Naive thymus-derived CD8-positive, alpha-beta T cell (primary cell): ENCODE measurements at regions not wholly inside any gene's neighbourhood (a gene's known extent, or its start where the extent isn't known, plus 50 kb on each side); places are given as distances from the start of the nearest gene placed in this dataset.

ENCODE experiments used
- ATAC-seq, 2 donors: fragments of 150-1000 bp; cut with Tn5 transposase in 1 of 2; sonication (Bioruptor Pico), chemical (Tn5 transposase) in 1 of 2; 1 replicate in 1 of 2; 2 replicates in 1 of 2; pipeline ENCODE4 v1.10.0; 2021; ENCODE audit warnings: mild to moderate bottlenecking in 2 of 2, moderate library complexity in 2 of 2
- POLR2A ChIA-PET: fragments of 350-600 bp; sonication (Branson Sonifier 250); formaldehyde crosslinking; loops from one replicate; lab custom pipeline; 2021; ENCODE audit warnings: antibody characterized with exemption; lab: Charles Lee
- DNase-seq, 10 donors: peaks; one replicate each; pipeline versions ENCODE4 v3.0.0 to v3.0.0-alpha.2; 2020 to 2022
- H3K27ac Mint-ChIP-seq, 10 donors: one replicate each; pipeline ENCODE4 v1.8.0; 2020 to 2022; ENCODE audit warnings: mild to moderate bottlenecking in 10 of 10, mixed read lengths in 10 of 10, moderate library complexity in 4 of 10, inconsistent platforms in 1 of 10
- H3K27me3 Mint-ChIP-seq, 5 donors: one replicate each; pipeline ENCODE4 v1.8.0; 2021 to 2022; ENCODE audit warnings: mixed read lengths in 5 of 5
- H3K36me3 Mint-ChIP-seq, 3 donors: one replicate each; pipeline ENCODE4 v1.8.0; 2020 to 2022; ENCODE audit warnings: mixed read lengths in 3 of 3, mild to moderate bottlenecking in 2 of 3, inconsistent platforms in 1 of 3
- H3K4me1 Mint-ChIP-seq, 4 donors: one replicate each; pipeline ENCODE4 v1.8.0; 2021 to 2022; ENCODE audit warnings: mixed read lengths in 4 of 4
- H3K4me3 Mint-ChIP-seq, 10 donors: one replicate each; pipeline ENCODE4 v1.8.0; 2020 to 2022; ENCODE audit warnings: mild to moderate bottlenecking in 10 of 10, mixed read lengths in 10 of 10, moderate library complexity in 6 of 10, inconsistent platforms in 1 of 10
- H3K9me3 Mint-ChIP-seq, 9 donors: one replicate each; pipeline ENCODE4 v1.8.0; 2020 to 2022; ENCODE audit warnings: mixed read lengths in 9 of 9, mild to moderate bottlenecking in 3 of 9, inconsistent platforms in 1 of 9, moderate library complexity in 1 of 9

DNA sequence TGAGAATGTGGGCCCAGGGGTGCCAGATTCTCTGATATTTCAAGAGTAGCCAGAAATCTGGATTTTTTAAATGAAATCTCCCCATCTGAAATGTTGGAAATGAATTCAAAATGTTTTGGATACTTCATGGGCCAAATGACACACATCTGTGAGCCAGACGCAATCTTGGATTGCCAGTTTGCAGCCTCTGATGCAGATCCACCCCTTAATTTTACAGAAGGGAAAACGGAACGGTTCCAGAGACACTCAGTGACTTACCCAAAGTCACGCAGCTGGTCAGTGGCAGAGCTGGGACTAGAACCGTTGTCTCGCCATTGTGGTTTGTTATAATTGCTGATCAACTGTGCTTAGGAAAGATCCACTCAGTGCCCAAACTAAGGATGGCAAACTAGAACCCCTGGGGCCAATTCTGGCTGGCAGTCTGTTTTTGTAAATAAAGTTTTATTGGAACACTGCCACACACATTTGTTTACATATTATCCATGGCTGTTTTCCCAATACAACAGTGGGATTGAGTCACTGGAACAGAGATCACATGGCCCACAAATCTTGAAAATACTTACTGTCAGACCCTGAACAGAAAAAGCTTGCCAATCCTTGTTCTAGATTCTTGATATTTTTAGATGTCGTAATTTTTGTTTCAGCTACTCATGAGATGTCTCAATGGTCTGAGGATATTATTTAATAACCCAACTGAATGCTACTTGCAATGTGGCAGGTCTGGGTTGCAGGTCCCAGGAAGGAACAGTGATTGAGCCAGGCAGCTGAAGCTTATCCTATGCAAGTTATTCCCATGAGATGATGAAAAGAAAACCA is 143.8 kb downstream of the AXIN2 start:
- Mint-ChIP-seq H3K9me3 (peaks cover 0 to 2% (median 0%) of the 10 kb centered on the region in 9 donors), H3K4me3 (no peak overlapping the region), H3K27ac (no peak overlapping the region), H3K4me1 (peaks cover 0 to 2% (median 0%) of the 10 kb centered on the region in 4 donors), H3K27me3 (peaks cover 0 to 8% (median 0%) of the 10 kb centered on the region in 5 donors), H3K36me3 (no peaks in the 10 kb centered on the region)
- no peak for ATAC-seq
- POLR2A ChIA-PET, result no interaction called here
- DNase-seq, result no peak

GRCh38 chr17:65415991-65416390 is 145.5 kb downstream of the AXIN2 start:
- H3K9me3 Mint-ChIP-seq, result peaks cover 0 to 5% (median 0%) of the 10 kb centered on the region in 9 donors
- H3K4me1 Mint-ChIP-seq, result peaks cover 0 to 2% (median 0%) of the 10 kb centered on the region in 4 donors

DNA sequence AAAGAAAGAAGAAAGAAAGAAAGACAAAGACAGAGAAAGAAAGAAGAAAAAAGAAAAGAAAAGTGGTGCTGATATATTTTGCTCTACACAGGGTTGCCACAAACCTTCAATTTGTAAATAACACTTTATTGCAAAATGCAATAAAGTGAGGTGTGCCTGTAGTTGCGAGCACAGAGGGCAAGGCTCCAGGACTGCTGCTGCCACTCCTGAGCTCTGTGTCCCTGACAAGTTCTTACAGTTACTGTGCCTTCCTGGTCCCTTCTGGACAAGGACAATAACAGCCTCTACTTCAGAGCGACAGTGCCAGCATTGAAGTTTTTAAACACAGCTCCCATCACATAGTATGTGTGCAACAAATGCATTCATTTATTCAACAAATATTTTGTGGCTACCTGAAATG is 148.1 kb downstream of the AXIN2 start:
- Mint-ChIP-seq H3K36me3 (peaks cover 0 to 6% (median 0%) of the 10 kb centered on the region in 3 donors), H3K4me1 (peaks cover 0 to 2% (median 0%) of the 10 kb centered on the region in 4 donors), H3K27me3 (peaks cover 0 to 5% (median 0%) of the 10 kb centered on the region in 5 donors), H3K9me3 (peaks cover 0 to 5% (median 0%) of the 10 kb centered on the region in 9 donors), H3K4me3 (no peak overlapping the region), H3K27ac (peak overlapping the region in 1 of 10 donors; percentile 11)
- ATAC-seq, result no peak
- DNase-seq, result no peak
- POLR2A ChIA-PET, result no interaction called here

More at GRCh38 chr17:65415991-65416390, 145.5 kb downstream of the AXIN2 start:
- peaks cover 0 to 7% (median 0%) of the 10 kb centered on the region in 5 donors for H3K27me3 Mint-ChIP-seq
- no peak overlapping the region for H3K4me3 Mint-ChIP-seq
- no peak overlapping the region for H3K27ac Mint-ChIP-seq
- ATAC-seq (no peak), DNase-seq (no peak)
- H3K36me3 Mint-ChIP-seq, result peaks cover 0 to 2% (median 0%) of the 10 kb centered on the region in 3 donors
- POLR2A ChIA-PET, result no interaction called here

DNA sequence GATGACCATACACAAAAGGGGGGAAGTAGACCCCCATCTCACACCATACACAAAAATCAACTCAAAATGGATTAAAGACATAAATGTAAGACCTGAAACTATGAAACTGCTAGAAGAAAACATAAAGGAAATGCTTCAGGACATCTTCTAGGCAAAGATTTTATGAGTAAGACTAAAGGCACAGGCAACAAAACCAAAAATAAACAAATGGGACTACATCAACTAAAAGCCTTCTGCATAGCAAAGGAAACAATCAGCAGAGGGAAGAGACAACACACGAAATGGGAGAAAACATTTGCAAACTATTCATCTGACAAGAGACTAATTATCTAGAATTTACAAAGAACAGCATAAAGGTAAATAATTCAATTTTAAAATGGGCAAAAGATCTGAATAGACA is 152.1 kb downstream of the AXIN2 start:
- Mint-ChIP-seq H3K4me3 (no peak overlapping the region), H3K4me1 (peaks cover 0 to 1% (median 0%) of the 10 kb centered on the region in 4 donors), H3K27ac (no peak overlapping the region), H3K36me3 (peaks cover 0 to 6% (median 0%) of the 10 kb centered on the region in 3 donors), H3K27me3 (peaks cover 0 to 4% (median 0%) of the 10 kb centered on the region in 5 donors), H3K9me3 (peaks cover 0 to 5% (median 0%) of the 10 kb centered on the region in 9 donors)
- POLR2A ChIA-PET, result no interaction called here
- ATAC-seq (no peak), DNase-seq (no peak)

DNA sequence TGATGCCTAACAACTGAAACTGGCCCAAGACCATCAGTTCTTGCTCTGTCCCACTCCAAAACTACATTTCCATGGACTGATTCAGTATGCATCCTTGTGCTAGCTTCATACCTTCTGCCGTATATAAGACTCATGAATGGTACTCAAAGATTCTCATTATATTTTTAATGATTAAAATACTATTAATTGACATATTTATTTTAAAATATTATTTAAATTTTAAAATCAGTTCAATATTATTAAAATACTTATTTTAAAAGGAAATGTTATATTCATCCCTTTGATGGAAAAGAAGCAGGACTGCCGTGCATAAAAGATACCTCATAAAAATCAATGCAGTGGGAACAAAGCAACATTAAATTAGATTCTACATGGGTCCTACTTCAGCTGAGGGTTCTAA is 153.4 kb downstream of the AXIN2 start:
- Mint-ChIP-seq H3K4me1 (peaks cover 0 to 2% (median 0%) of the 10 kb centered on the region in 4 donors), H3K36me3 (peaks cover 0 to 6% (median 0%) of the 10 kb centered on the region in 3 donors), H3K9me3 (peaks cover 0 to 5% (median 0%) of the 10 kb centered on the region in 9 donors), H3K27ac (no peak overlapping the region), H3K4me3 (no peak overlapping the region), H3K27me3 (peaks cover 0 to 8% (median 4%) of the 10 kb centered on the region in 5 donors)
- POLR2A ChIA-PET, result no interaction called here
- ATAC-seq (no peak), DNase-seq (no peak)

- Mint-ChIP-seq H3K4me1 (peaks cover 0 to 4% (median 2%) of the 10 kb centered on the region in 4 donors), H3K36me3 (peaks cover 0 to 6% (median 0%) of the 10 kb centered on the region in 3 donors), H3K27ac (no peak overlapping the region), H3K4me3 (no peak overlapping the region), H3K27me3 (peaks cover under 1 to 8% (median 4%) of the 10 kb centered on the region in 5 donors), H3K9me3 (peaks cover 0 to 5% (median 0%) of the 10 kb centered on the region in 9 donors)
- POLR2A ChIA-PET, result interaction anchor here (0.7 kb wide), 1 partner anchor 182 kb away, joined by 3 read pairs; no protein-coding TSS in a partner anchor
- DNase-seq (no peak), ATAC-seq (no peak)
These were observed 154.4 kb downstream of the AXIN2 start for GRCh38 chr17:65407017-65407416.

- peaks cover 1 to 9% (median 4%) of the 10 kb centered on the region in 5 donors for H3K27me3 Mint-ChIP-seq
These were observed 154.9 kb downstream of the AXIN2 start for GRCh38 chr17:65406552-65406951.

DNA sequence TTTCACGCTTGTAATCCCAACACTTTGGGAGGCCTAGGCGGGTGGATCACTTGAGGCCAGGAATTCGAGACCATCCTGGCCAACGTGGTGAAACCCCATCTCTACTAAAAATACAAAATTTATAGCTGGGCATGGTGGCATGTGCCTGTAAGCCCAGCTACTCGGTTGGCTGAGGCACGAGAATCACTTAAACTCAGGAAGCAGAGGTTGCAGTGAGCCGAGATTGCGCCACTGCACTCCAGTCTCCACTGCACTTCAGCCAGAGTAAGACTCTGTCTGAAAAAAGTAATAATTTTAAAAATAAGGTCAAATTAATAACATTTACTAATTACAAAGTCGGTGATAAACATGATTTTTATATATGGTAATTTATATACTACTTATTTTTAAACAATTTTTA is 155.9 kb downstream of the AXIN2 start:
- DNase-seq (no peak), ATAC-seq (no peak)
- H3K9me3 Mint-ChIP-seq, result no peaks in the 10 kb centered on the region
- POLR2A ChIA-PET, result no interaction called here
- H3K27me3 Mint-ChIP-seq, result peaks cover 1 to 19% (median 8%) of the 10 kb centered on the region in 5 donors
- H3K4me1 Mint-ChIP-seq, result peaks cover 0 to 8% (median 4%) of the 10 kb centered on the region in 4 donors
- no peak overlapping the region for H3K27ac Mint-ChIP-seq
- H3K4me3 Mint-ChIP-seq, result no peak overlapping the region
- H3K36me3 Mint-ChIP-seq, result peaks cover 0 to 4% (median 0%) of the 10 kb centered on the region in 3 donors

More at GRCh38 chr17:65406552-65406951, 154.9 kb downstream of the AXIN2 start:
- ATAC-seq (no peak), DNase-seq (no peak)
- Mint-ChIP-seq H3K9me3 (peaks cover 0 to 4% (median 0%) of the 10 kb centered on the region in 9 donors), H3K4me1 (peaks cover 0 to 7% (median 2%) of the 10 kb centered on the region in 4 donors), H3K27ac (no peak overlapping the region), H3K36me3 (peaks cover 0 to 4% (median 0%) of the 10 kb centered on the region in 3 donors), H3K4me3 (no peak overlapping the region)
- POLR2A ChIA-PET, result interaction anchor here (0.7 kb wide), 1 partner anchor 182 kb away, joined by 3 read pairs; no protein-coding TSS in a partner anchor

DNA sequence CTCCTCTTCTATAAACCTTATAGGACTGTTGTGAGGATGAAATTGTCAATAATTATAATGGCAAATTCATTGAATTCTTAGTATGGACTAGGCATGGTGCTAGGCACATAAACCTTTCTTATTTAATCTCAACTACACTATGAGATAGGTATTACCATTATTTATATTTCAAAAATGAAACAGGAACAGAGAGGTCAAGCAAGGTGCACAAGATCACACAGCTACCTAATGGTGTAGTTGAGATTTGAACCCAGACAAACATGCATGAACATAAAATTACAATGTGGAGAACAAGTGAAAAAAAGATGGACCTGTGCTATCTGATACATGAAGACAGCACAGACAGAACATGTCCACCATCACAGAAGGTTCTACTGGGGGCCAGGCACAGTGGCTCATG is 156.7 kb downstream of the AXIN2 start:
- H3K36me3 Mint-ChIP-seq, result peaks cover 0 to under 1% (median 0%) of the 10 kb centered on the region in 3 donors
- no peaks in the 10 kb centered on the region for H3K9me3 Mint-ChIP-seq
- no peak overlapping the region for H3K4me3 Mint-ChIP-seq
- no peak for ATAC-seq
- POLR2A ChIA-PET, result no interaction called here
- H3K27me3 Mint-ChIP-seq, result peaks cover 1 to 24% (median 10%) of the 10 kb centered on the region in 5 donors
- peaks cover 0 to 8% (median 4%) of the 10 kb centered on the region in 4 donors for H3K4me1 Mint-ChIP-seq
- H3K27ac Mint-ChIP-seq, result no peak overlapping the region
- no peak for DNase-seq

DNA sequence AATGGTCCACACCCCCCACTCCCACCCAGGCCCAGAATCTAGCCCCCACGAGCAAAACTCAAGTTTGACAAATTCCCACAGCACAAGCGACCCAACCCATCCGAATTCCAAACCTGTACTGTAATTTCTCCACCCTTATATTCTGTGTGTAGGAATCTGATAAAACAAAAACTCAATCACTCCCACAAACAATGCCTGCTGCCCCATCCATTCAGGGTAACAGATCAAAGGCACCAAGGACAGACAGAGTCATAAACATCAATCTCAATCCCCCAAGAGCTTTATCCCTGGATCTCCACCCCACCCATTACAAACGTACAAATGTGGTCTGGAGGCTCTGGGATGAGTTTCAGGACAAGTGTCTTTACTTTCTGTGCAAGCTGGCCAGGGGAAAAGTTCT is 157.8 kb downstream of the AXIN2 start:
- no peak overlapping the region for H3K4me3 Mint-ChIP-seq
- no peak for ATAC-seq
- no peak for DNase-seq
- POLR2A ChIA-PET, result no interaction called here
- no peaks in the 10 kb centered on the region for H3K36me3 Mint-ChIP-seq
- no peak overlapping the region for H3K27ac Mint-ChIP-seq
- H3K27me3 Mint-ChIP-seq, result peaks cover 1 to 24% (median 10%) of the 10 kb centered on the region in 5 donors
- no peaks in the 10 kb centered on the region for H3K9me3 Mint-ChIP-seq
- H3K4me1 Mint-ChIP-seq, result peaks cover 0 to 8% (median 4%) of the 10 kb centered on the region in 4 donors

- POLR2A ChIA-PET, result no interaction called here
- Mint-ChIP-seq H3K36me3 (no peaks in the 10 kb centered on the region), H3K9me3 (no peaks in the 10 kb centered on the region), H3K4me3 (no peak overlapping the region), H3K27me3 (peaks cover 1 to 24% (median 10%) of the 10 kb centered on the region in 5 donors), H3K4me1 (peaks cover 0 to 8% (median 4%) of the 10 kb centered on the region in 4 donors), H3K27ac (no peak overlapping the region)
- DNase-seq (no peak), ATAC-seq (no peak)
These were observed 158.6 kb downstream of the AXIN2 start for GRCh38 chr17:65402513-65403496.

GRCh38 chr17:65401561-65401960 is 159.9 kb downstream of the AXIN2 start:
- no peak overlapping the region for H3K27ac Mint-ChIP-seq
- DNase-seq (no peak), ATAC-seq (no peak)
- H3K4me3 Mint-ChIP-seq, result no peak overlapping the region
- peaks cover 0 to 8% (median 4%) of the 10 kb centered on the region in 4 donors for H3K4me1 Mint-ChIP-seq
- H3K36me3 Mint-ChIP-seq, result no peaks in the 10 kb centered on the region
- H3K9me3 Mint-ChIP-seq, result no peaks in the 10 kb centered on the region
- H3K27me3 Mint-ChIP-seq, result peaks cover 1 to 24% (median 8%) of the 10 kb centered on the region in 5 donors
- POLR2A ChIA-PET, result no interaction called here
